NCI-H345 (cell line): ENCODE measurements at regions not wholly inside any gene's neighbourhood (a gene's known extent, or its start where the extent isn't known, plus 50 kb on each side); places are given as distances from the start of the nearest gene placed in this dataset.
"Not testable (repeated sequence)": the region's sequence is repeated elsewhere in the genome, so short reads cannot be mapped to it uniquely, and the experiment has no call there.

Experiments
- DNase-seq: peaks from one replicate; lab custom pipeline; 2025; lab: John Stamatoyannopoulos, UW

GRCh38 chr10:130512936-130513335 is 376.7 kb downstream of the GLRX3 start:
- DNase-seq: no peak

GRCh38 chr10:130513686-130514476 is 377.7 kb downstream of the GLRX3 start:
- no peak for DNase-seq

DNA sequence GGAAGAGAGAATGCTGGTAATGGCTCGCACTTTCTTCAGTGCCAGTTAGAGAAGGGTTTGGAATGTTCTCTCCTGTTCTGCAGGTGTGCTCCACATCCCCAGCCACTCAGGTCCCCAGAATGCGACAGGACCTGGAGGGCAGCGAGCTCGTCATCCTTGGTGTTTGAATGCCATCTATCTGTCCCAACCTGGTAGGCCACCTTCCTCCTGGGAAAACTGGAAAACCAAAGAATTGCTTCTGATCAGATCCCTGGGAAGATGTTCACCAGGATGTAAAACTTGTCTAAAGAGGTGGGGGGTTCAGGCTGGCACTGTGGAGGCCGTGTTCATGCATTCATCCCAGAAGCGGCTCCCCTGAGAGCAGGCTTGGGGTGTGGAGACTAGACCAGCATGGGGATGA is 379.5 kb downstream of the GLRX3 start:
- no peak for DNase-seq

DNA sequence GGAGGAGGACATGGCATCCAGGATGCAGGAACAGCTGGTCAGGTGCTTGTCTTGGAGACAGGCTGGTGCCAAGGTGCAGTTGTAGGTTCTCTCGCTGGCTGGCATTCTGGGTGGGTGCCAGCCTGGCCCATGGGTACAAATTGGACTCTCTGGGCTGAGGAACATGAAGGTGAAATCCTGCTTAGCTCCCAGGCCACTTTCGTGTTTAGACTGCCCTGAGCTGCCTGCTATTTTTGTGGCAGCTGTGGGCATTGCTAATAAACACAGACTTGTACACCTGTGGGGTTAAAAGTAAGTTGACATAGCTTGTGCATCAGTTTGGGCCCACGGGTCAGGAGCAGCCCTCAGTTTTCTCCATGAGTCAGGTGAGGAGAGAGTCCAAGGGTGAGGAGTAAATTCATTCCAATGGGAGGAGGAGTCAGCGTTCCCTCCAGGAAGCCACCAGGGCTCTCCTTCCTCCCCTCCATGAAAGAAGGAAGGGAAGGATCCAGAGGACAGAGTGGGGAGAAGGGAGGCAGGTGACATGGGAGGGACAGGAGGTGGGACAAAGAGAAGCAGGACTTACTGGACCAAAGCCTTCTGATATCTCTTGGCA is 380.0 kb downstream of the GLRX3 start:
- DNase-seq: no peak

GRCh38 chr10:130518921-130519320 is 382.7 kb downstream of the GLRX3 start:
- not testable (repeated sequence) for DNase-seq

DNA sequence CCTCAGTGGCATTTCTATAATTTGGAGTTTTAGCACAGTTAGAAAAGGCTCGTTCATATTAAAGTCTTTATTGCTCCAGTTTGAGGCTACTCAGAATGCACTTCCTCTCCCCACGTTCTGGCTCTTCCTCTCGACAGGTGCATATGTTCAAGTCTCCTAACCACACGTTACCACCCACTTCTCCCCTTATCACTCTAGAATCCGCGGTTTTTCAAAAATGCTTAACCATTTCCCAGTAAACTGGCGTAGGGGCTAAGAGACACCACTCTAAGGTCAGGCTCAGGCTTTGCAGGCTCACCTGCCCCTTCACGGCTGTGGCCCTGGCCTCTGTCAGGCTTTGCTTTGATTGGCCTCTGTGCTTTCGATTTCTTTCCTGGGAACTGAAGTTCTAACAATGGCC is 383.6 kb downstream of the GLRX3 start:
- DNase-seq: no peak

DNA sequence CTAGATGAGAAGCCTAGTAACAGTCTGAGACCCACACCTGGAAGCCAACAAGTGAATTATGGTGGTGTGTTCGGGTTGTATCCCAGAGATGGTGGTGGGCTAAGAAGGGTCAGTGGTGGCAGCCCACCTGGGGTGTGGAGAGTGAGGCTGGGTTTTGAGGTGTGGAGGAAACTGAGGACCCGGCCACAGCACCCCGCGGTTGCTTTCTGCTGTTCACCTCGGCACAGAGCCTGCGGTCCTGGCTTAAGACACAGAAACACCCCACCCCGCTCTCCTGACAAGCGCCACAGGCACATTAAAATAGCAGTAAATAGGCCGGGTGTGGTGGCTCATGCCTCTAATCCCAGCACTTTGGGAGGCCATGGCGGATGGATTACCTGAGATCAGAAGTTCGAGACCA is 395.1 kb downstream of the GLRX3 start:
- no peak for DNase-seq

DNA sequence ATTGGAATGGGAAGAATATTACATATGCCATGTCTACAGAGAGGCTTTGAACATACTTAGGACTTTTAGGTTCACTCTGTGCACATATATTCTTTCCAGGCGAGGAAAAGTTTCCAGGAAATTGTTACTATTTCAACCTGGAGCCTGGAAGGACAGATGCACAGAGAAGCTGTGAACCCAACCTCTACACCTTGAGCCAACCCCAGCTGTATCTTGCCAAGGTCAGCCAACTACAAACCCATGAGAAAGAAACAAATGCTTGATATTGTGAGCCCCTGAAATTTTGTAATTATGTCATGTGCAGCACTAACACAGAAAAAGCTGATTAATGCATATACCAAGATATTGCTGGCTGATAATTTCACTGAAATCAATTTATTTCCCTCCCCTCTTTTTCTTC is 404.9 kb downstream of the GLRX3 start:
- no peak for DNase-seq

- DNase-seq: no peak
Observed at GRCh38 chr10:130542761-130543160, 406.6 kb downstream of the GLRX3 start.

GRCh38 chr10:130543794-130544193 is 407.6 kb downstream of the GLRX3 start:
- DNase-seq: no peak

DNA sequence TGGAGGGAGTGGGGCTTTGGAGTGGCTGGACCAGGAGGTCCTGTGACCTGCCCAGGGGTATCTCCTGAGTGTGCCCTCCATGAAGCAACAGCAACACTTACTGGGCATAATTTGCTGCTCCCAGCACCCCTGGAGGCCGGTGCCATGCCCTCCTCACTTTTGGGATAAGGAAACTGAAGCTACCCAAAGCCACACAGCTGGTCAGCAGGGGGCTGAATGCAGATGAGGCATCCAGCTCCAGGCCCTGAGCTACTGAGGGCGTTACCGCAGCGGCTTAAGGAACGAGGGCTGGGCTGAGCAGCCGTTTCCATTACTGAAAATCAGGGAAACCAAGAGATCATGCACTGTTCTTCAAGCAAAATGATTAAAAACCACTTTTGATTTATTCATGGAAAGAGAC is 408.9 kb downstream of the GLRX3 start:
- no peak for DNase-seq

DNA sequence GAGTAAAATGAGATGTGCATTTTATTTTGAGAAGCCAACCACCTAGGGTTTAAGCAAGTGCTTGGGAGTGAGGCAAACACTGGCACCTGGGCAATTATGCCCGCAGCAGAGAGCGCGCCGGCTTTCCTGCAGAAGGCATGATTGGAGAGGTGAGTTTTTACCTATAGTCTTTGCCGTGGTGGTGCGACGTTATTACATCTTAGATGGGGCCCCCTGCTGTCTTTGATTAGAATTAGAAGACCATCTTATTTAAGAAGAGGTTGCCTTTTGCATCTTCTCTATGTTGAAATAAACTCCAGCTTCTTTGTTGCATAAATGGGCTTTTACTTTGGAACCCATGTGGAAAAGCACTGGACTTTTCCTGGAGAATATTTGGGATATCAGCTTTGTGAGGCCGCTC is 409.5 kb downstream of the GLRX3 start:
- no peak for DNase-seq

- no peak for DNase-seq
Observed at GRCh38 chr10:130546841-130547240, 410.6 kb downstream of the GLRX3 start.

- DNase-seq: no peak
Observed at GRCh38 chr10:130547368-130547767, 411.2 kb downstream of the GLRX3 start.

DNA sequence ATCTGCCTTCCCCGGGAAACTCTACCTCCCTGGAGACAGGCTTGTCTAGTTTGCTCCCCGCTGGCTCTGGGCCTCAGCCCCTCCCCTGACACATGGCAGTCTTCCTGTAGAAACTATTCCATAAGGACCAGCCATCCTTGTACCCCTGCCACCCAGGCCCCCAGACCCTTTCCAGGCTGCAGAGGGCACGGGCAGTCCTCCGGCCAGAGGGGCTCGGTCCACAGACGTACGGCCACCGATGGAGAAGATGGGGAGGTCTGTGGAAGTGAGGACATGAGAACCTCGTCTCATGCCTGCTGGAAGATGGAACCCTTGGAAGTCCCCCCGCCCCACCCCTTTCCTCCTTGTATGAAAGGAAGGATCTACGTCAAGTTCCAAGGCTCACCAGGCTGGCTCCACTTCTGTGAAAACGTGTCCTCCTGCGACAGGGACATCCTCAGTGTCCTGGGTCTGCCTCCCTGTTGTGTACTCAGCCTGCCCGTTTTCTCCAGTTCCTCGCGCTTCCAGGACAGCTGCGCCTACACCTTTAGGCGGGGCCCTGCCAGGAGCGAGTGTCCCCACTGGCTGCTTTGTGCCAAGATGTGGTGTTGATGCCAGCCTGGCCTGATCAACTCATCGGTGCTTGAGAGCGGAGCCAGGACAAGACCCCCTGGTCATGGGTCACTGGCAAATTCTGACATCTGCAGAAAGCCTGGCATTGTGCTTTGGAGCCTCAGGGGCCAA is 414.9 kb downstream of the GLRX3 start:
- DNase-seq: no peak

- DNase-seq: no peak
Observed at GRCh38 chr10:130551676-130552075, 415.5 kb downstream of the GLRX3 start.

DNA sequence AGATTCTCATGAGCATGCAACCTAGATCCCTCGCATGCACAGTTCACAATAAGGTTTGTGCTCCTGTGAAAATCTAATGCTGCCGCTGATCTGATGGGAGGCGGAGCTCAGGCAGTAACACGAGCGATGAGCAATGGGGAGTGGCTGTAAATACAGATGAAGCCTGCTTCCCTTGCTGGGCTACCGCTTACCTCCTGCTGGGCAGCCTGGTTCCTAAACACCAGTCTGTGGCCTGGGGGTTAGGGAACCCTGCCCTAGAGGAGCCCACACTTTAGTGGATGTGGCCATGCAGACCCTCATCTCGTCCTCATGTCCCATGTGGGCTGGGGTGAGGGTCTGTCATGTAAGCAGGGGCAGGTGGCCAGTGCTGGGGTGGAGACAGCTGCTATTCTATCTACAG is 417.6 kb downstream of the GLRX3 start:
- DNase-seq: no peak

DNA sequence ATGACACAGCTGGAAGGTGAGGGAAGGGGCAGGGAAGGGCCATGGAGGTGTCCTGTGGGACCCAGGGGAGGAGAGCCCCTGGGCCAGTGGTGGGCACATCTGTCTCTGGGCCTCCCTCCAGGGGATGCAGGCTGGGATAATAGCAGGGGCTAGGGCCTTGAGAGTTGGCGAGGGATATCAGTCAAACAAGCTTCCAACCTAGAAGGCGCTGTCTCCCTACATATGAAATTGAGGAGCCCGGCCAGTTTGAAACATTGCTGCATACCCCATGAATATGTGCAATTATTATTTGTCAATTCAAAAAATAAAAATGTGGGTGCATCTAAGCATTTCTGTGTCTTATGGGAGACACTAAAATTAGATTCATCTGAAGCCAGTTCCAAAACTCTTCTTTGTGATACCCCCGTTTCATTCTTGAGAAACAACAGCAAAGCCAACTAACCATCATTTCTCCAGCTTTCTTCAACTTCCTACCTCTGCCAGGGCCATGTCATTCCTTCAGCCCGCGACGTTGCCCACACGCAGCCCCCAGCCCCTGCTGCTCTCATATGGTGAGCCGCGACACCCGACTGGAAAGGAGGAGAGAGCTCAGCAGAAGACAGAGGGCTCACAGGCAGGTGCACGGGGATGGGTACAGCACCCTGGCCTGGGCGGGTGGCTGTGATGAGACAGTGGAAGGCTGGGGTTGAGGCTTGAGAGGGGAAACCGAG is 418.7 kb downstream of the GLRX3 start:
- DNase-seq: no peak

DNA sequence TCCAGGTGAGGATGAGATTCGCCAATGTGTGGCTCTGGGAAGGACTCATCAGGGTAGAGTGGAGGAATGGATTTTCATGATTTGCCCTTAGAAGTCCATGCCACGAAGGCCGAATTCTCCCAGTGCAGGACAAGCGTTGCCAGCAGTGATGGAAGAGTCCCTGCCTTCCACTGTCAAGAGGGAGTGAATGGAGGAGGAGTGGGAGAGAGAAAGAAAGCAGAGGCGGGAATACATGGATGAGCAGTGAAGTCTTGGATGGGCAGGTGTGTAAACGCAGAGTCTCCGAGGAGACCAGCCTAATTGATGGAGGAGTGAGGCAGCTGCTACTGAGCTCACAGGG is 419.2 kb downstream of the GLRX3 start:
- DNase-seq: no peak

- no peak for DNase-seq
Observed at GRCh38 chr10:130557181-130557845, 421.1 kb downstream of the GLRX3 start.

GRCh38 chr10:130558746-130559546 is 422.8 kb downstream of the GLRX3 start:
- DNase-seq: no peak
